ENCODE measurements at regions not wholly inside any gene's neighbourhood (a gene's known extent, or its start where the extent isn't known, plus 50 kb on each side); places are given as distances from the start of the nearest gene placed in this dataset.

DNA sequence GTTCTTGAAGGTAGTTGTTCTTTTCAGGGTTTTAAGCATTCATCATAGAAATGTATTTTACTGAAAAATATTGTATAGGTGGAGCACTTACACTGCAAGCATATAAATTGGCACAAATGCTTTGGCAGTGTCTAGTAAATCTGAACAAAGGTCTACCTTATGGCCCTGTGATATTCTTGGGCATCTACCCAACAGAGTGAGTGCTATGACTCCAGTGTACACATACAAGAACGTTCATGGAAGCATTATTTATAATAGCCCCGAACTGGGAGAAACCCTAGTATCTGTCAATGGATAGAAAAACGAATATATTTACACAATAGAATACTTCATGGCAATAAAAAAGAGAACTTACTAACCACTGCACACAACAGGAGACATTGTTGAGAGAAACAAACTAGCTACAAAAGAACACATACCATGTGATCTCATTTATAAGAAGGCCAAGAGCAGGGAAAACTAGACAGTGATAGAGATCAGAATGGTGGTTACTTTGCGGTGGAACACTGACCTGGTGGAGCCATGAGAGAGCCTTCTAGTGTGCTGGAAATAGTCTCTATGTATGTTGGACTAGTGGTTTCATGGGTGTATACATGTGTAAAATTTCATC lies 96.0 kb downstream of the MAB21L3 start:
- H3K9ac ChIP-seq (ENCODE audit: insufficient read depth in 1 of 2, low read length in 2 of 2): no peak overlapping the region
- DNase-seq (peak in 1 of 3 donors; percentile 9), ATAC-seq (ENCODE audit: insufficient read depth, low FRiP score) (no peak)
- no peaks in the 10 kb centered on the region for H3K9me3 ChIP-seq (ENCODE audit: control insufficient read depth in 4 of 4, insufficient read depth in 3 of 4, low read length in 3 of 4)
- peaks cover 0 to 1% (median 0%) of the 10 kb centered on the region in 5 donors for H3K4me1 ChIP-seq (ENCODE audit: control insufficient read depth in 5 of 5, insufficient read depth in 5 of 5, low read length in 5 of 5)
- no peaks in the 10 kb centered on the region for H3K36me3 ChIP-seq (ENCODE audit: control insufficient read depth in 4 of 4, insufficient read depth in 4 of 4, low read length in 4 of 4)
- H3K27me3 ChIP-seq (ENCODE audit: control insufficient read depth in 3 of 3, insufficient read depth in 3 of 3, low read length in 2 of 3): no peaks in the 10 kb centered on the region
- no peak for TF ChIP-seq CTCF (IDR thresholded peaks at IDR 0.05; ENCODE audit: control extremely low read depth, extremely low read depth)
- WGBS, 2 donors: 65 to 74% methylated on average over 4 of the region's 4 CpGs
- no peak overlapping the region for H3K27ac ChIP-seq (ENCODE audit: low read depth in 1 of 2, low read length in 1 of 2)
- H3K4me3 ChIP-seq: no peak overlapping the region

- Histone ChIP-seq H3K27ac (ENCODE audit: low read depth in 1 of 2, low read length in 1 of 2) (no peak overlapping the region), H3K9ac (ENCODE audit: insufficient read depth in 1 of 2, low read length in 2 of 2) (no peak overlapping the region), H3K4me3 (no peak overlapping the region), H3K36me3 (ENCODE audit: control insufficient read depth in 4 of 4, insufficient read depth in 4 of 4, low read length in 4 of 4) (no peaks in the 10 kb centered on the region), H3K27me3 (ENCODE audit: control insufficient read depth in 3 of 3, insufficient read depth in 3 of 3, low read length in 2 of 3) (no peaks in the 10 kb centered on the region), H3K9me3 (ENCODE audit: control insufficient read depth in 4 of 4, insufficient read depth in 3 of 4, low read length in 3 of 4) (peaks cover 0 to 2% (median 0%) of the 10 kb centered on the region in 4 donors), H3K4me1 (ENCODE audit: control insufficient read depth in 5 of 5, insufficient read depth in 5 of 5, low read length in 5 of 5) (peaks cover 0 to 1% (median 0%) of the 10 kb centered on the region in 5 donors)
- no peak for TF ChIP-seq CTCF (IDR thresholded peaks at IDR 0.05; ENCODE audit: control extremely low read depth, extremely low read depth)
- ATAC-seq (ENCODE audit: insufficient read depth, low FRiP score): no peak
- 81 to 91% methylated on average over 6 of the region's 6 CpGs for WGBS, 2 donors
- DNase-seq: no peak
Observed at GRCh38 chr1:116208136-116208535, 96.9 kb downstream of the MAB21L3 start.

DNA sequence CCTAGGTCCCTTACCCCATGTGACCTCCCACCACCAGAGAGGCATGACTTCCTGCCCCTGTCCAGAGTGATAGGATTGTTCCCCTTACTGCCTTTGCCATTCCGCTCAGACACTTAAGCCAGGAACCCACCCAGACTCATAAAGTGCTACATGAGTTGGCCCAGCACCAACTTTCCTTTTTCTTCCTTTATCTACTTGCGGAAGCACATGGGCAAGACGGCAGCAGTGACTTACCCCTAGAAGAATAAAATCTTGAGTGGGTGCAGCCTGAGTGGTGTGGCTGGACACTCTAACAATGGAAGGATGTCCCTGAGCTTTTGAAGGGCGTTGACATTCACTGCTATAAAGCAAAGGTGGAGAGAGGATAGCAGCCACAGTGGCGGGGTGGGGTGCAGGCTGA lies 100.1 kb downstream of the MAB21L3 start:
- H3K4me1 ChIP-seq (ENCODE audit: control insufficient read depth in 5 of 5, insufficient read depth in 5 of 5, low read length in 5 of 5): no peaks in the 10 kb centered on the region
- H3K36me3 ChIP-seq (ENCODE audit: control insufficient read depth in 4 of 4, insufficient read depth in 4 of 4, low read length in 4 of 4): no peaks in the 10 kb centered on the region
- WGBS, 2 donors: 62 to 70% methylated on average over 5 of the region's 5 CpGs
- H3K9ac ChIP-seq (ENCODE audit: insufficient read depth in 1 of 2, low read length in 2 of 2): no peak overlapping the region
- H3K27ac ChIP-seq (ENCODE audit: low read depth in 1 of 2, low read length in 1 of 2): no peak overlapping the region
- peaks cover 0 to 2% (median 0%) of the 10 kb centered on the region in 4 donors for H3K9me3 ChIP-seq (ENCODE audit: control insufficient read depth in 4 of 4, insufficient read depth in 3 of 4, low read length in 3 of 4)
- no peaks in the 10 kb centered on the region for H3K27me3 ChIP-seq (ENCODE audit: control insufficient read depth in 3 of 3, insufficient read depth in 3 of 3, low read length in 2 of 3)
- no peak overlapping the region for H3K4me3 ChIP-seq
- ATAC-seq (ENCODE audit: insufficient read depth, low FRiP score) (no peak), DNase-seq (no peak)
- no peak for TF ChIP-seq CTCF (IDR thresholded peaks at IDR 0.05; ENCODE audit: control extremely low read depth, extremely low read depth)

DNA sequence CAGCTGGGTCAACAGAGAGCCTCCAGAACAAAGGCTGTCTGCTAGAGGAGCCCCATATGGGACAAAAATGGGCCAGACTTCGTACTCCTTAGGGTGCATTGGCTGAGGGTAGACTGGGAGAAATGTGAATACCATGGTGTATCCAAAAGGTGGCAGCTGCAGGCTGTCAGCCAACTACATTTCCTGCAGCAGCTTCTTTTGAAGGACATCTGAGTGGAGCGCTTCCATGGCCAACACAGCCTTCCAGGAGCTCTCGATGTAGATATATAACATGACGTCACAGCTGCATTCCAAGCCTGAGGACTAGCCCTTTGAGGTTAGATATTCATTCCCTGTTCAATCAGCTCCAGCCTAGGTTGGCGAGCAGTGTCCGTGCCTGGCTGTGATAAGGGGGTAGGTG lies 107.7 kb downstream of the MAB21L3 start:
- Histone ChIP-seq H3K9ac (ENCODE audit: insufficient read depth in 1 of 2, low read length in 2 of 2) (no peak overlapping the region), H3K4me3 (no peak overlapping the region), H3K27ac (ENCODE audit: low read depth in 1 of 2, low read length in 1 of 2) (no peak overlapping the region), H3K36me3 (ENCODE audit: control insufficient read depth in 4 of 4, insufficient read depth in 4 of 4, low read length in 4 of 4) (no peaks in the 10 kb centered on the region), H3K4me1 (ENCODE audit: control insufficient read depth in 5 of 5, insufficient read depth in 5 of 5, low read length in 5 of 5) (no peaks in the 10 kb centered on the region), H3K9me3 (ENCODE audit: control insufficient read depth in 4 of 4, insufficient read depth in 3 of 4, low read length in 3 of 4) (no peaks in the 10 kb centered on the region), H3K27me3 (ENCODE audit: control insufficient read depth in 3 of 3, insufficient read depth in 3 of 3, low read length in 2 of 3) (no peaks in the 10 kb centered on the region)
- no peak for TF ChIP-seq CTCF (IDR thresholded peaks at IDR 0.05; ENCODE audit: control extremely low read depth, extremely low read depth)
- peak in 2 of 3 donors; percentile 19 to 29 for DNase-seq
- no peak for ATAC-seq (ENCODE audit: insufficient read depth, low FRiP score)
- 65 to 80% methylated on average over 6 of the region's 6 CpGs for WGBS, 2 donors

All from lung (tissue), 11 donors.